ENCODE measurements at regions not wholly inside any gene's neighbourhood (a gene's known extent, or its start where the extent isn't known, plus 50 kb on each side); places are given as distances from the start of the nearest gene placed in this dataset.

DNA sequence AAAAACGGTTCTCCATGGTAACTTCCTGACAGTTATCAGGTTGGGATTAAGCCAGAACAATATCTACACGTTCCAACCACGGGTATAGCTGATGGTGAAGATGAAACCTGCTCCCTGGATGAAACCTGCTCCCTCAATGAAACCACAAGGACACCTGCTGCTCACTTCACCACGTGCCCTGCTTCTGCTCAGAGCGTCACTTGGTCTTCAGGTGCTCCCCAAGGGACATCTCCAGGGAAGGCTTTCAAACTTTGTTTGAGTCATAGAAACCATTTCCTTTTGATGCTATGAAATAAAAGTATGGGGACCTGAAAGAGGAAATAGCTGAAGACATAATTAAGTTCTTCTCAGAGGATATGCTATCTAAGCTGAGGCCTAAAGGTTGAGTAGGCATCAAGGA is 242.4 kb downstream of the MED10 start:
- DNase-seq = no peak
- Histone ChIP-seq H3K36me3 (ENCODE audit: low read depth, low read length) (no peaks in the 10 kb centered on the region), H3K27me3 (ENCODE audit: low read length) (no peaks in the 10 kb centered on the region), H2AFZ (ENCODE audit: low read length) (no peak overlapping the region), H3K9ac (ENCODE audit: low read length) (no peak overlapping the region), H3K27ac (ENCODE audit: low read length) (no peak overlapping the region), H3K79me2 (ENCODE audit: low read length) (no peaks in the 10 kb centered on the region), H3K4me3 (ENCODE audit: low read length) (no peak overlapping the region), H3F3A (ENCODE audit: low read length, unreplicated experiment) (no peaks in the 10 kb centered on the region), H3K9me2 (replicated peaks; ENCODE audit: low read length) (no peaks in the 10 kb centered on the region), H3K4me2 (ENCODE audit: low read length) (no peak overlapping the region), H4K20me1 (ENCODE audit: low read length) (no peaks in the 10 kb centered on the region), H3K4me1 (ENCODE audit: insufficient read depth, low read length) (no peaks in the 10 kb centered on the region), H3K9me3 (ENCODE audit: low read length) (no peaks in the 10 kb centered on the region)
- intact Hi-C loops (cut with micrococcal nuclease) = no loop called here
- ChIA-PET CTCF (no interaction called here), POLR2A (ENCODE audit: unreplicated experiment) (no interaction called here)
- ATAC-seq = no peak
- no TSS peak for BruUV-seq (replicated peaks)
- no peak for TF ChIP-seq EZH2 (IDR thresholded peaks at IDR 0.05; ENCODE audit: low read length, unreplicated experiment)
- TF ChIP-seq, protein P1, sequence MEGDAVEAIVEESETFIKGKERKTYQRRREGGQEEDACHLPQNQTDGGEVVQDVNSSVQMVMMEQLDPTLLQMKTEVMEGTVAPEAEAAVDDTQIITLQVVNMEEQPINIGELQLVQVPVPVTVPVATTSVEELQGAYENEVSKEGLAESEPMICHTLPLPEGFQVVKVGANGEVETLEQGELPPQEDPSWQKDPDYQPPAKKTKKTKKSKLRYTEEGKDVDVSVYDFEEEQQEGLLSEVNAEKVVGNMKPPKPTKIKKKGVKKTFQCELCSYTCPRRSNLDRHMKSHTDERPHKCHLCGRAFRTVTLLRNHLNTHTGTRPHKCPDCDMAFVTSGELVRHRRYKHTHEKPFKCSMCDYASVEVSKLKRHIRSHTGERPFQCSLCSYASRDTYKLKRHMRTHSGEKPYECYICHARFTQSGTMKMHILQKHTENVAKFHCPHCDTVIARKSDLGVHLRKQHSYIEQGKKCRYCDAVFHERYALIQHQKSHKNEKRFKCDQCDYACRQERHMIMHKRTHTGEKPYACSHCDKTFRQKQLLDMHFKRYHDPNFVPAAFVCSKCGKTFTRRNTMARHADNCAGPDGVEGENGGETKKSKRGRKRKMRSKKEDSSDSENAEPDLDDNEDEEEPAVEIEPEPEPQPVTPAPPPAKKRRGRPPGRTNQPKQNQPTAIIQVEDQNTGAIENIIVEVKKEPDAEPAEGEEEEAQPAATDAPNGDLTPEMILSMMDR (conservative IDR thresholded peaks at IDR 0.05; ENCODE audit: low read depth, low read length) = no peak
- no peak for TF ChIP-seq EZH2phosphoT487 (IDR thresholded peaks at IDR 0.05; ENCODE audit: borderline replicate concordance, low read length)

DNA sequence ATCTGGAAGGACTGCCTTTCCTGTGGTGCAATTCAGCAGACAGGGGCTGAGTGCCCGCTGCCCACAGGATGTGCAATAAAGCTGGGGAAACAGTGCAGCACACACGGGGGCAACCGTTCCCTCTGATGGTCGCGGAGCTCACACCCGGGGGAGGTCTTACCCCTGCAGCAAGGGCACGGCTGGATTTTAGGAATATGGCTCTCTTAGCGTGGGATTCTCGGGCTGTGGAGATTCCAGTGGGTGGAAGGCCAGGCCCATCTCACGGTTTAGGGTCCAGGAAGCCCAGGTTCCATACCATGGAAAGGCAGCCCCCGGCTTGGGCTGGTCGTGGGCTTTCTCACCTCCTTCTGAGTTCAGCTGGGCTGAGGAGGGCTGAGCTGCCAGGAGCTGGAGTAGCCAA is 244.1 kb downstream of the MED10 start:
- intact Hi-C loops (cut with micrococcal nuclease) = no loop called here

DNA sequence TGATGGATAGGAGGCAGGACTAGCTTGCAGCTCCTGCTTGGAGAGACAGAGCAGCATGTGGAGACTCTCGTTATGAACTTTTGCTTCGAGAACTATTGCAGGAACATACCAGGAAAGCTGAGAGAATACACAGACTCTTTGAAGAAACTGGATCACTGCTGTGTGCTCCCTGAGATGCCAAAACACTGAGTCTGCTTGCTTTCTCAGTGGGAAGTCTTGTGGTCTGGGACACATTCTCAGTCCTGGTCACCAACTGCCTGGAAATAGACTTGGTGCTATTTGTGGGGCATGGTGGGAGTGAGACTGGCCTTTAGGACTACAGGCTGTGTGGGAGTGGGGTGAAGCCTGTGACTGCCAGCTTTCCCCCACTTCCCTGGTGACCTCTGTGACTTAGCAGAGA is 252.6 kb downstream of the MED10 start:
- Histone ChIP-seq H3K4me2 (ENCODE audit: low read length) (no peak overlapping the region), H2AFZ (ENCODE audit: low read length) (no peak overlapping the region), H3K27me3 (ENCODE audit: low read length) (no peaks in the 10 kb centered on the region), H3K4me1 (ENCODE audit: insufficient read depth, low read length) (no peaks in the 10 kb centered on the region), H4K20me1 (ENCODE audit: low read length) (no peaks in the 10 kb centered on the region), H3K4me3 (ENCODE audit: low read length) (no peak overlapping the region), H3K9me3 (ENCODE audit: low read length) (peaks cover 13% of the 10 kb centered on the region), H3K9ac (ENCODE audit: low read length) (no peak overlapping the region), H3K27ac (ENCODE audit: low read length) (no peak overlapping the region), H3K9me2 (replicated peaks; ENCODE audit: low read length) (no peaks in the 10 kb centered on the region), H3K36me3 (ENCODE audit: low read depth, low read length) (no peaks in the 10 kb centered on the region), H3K79me2 (ENCODE audit: low read length) (no peaks in the 10 kb centered on the region), H3F3A (ENCODE audit: low read length, unreplicated experiment) (no peaks in the 10 kb centered on the region)
- no peak for DNase-seq
- no peak for TF ChIP-seq EZH2phosphoT487 (IDR thresholded peaks at IDR 0.05; ENCODE audit: borderline replicate concordance, low read length)
- no peak for TF ChIP-seq EZH2 (IDR thresholded peaks at IDR 0.05; ENCODE audit: low read length, unreplicated experiment)
- TF ChIP-seq, protein P1 (conservative IDR thresholded peaks at IDR 0.05; ENCODE audit: low read depth, low read length) = no peak
- intact Hi-C loops (cut with micrococcal nuclease) = no loop called here
- POLR2A ChIA-PET (ENCODE audit: unreplicated experiment) = no interaction called here
- CTCF ChIA-PET = no interaction called here
- ATAC-seq = no peak
- BruUV-seq (replicated peaks) = no TSS peak

More for the DNA sequence above, 244.1 kb downstream of the MED10 start:
- no peak overlapping the region for H3K9ac ChIP-seq (ENCODE audit: low read length)
- H3K4me2 ChIP-seq (ENCODE audit: low read length) = no peak overlapping the region
- H3F3A ChIP-seq (ENCODE audit: low read length, unreplicated experiment) = no peaks in the 10 kb centered on the region
- ATAC-seq (no peak), DNase-seq (no peak)
- CTCF ChIA-PET = no interaction called here
- no TSS peak for BruUV-seq (replicated peaks)
- TF ChIP-seq EZH2phosphoT487 (IDR thresholded peaks at IDR 0.05; ENCODE audit: borderline replicate concordance, low read length) (no peak), EZH2 (IDR thresholded peaks at IDR 0.05; ENCODE audit: low read length, unreplicated experiment) (no peak)
- TF ChIP-seq, protein P1 (conservative IDR thresholded peaks at IDR 0.05; ENCODE audit: low read depth, low read length) = no peak
- H3K4me1 ChIP-seq (ENCODE audit: insufficient read depth, low read length) = no peaks in the 10 kb centered on the region
- H3K36me3 ChIP-seq (ENCODE audit: low read depth, low read length) = no peaks in the 10 kb centered on the region
- no peak overlapping the region for H3K27ac ChIP-seq (ENCODE audit: low read length)
- no peaks in the 10 kb centered on the region for H3K9me3 ChIP-seq (ENCODE audit: low read length)
- H3K27me3 ChIP-seq (ENCODE audit: low read length) = no peaks in the 10 kb centered on the region
- no peak overlapping the region for H2AFZ ChIP-seq (ENCODE audit: low read length)
- H3K79me2 ChIP-seq (ENCODE audit: low read length) = no peaks in the 10 kb centered on the region
- H3K4me3 ChIP-seq (ENCODE audit: low read length) = no peak overlapping the region
- POLR2A ChIA-PET (ENCODE audit: unreplicated experiment) = no interaction called here
- H3K9me2 ChIP-seq (replicated peaks; ENCODE audit: low read length) = no peaks in the 10 kb centered on the region
- H4K20me1 ChIP-seq (ENCODE audit: low read length) = no peaks in the 10 kb centered on the region

Measured in PC-3 (cell line).